ENCODE measurements at regions not wholly inside any gene's neighbourhood (a gene's known extent, or its start where the extent isn't known, plus 50 kb on each side); places are given as distances from the start of the nearest gene placed in this dataset.

GRCh38 chr13:109938255-109938936 lies 152.0 kb upstream of the IRS2 start:
- TF ChIP-seq CTCF (IDR thresholded peaks at IDR 0.05) (no peak), POLR2A (IDR thresholded peaks at IDR 0.05) (no peak)

Data from uterus (tissue), 2 donors.